ENCODE measurements at regions not wholly inside any gene's neighbourhood (a gene's known extent, or its start where the extent isn't known, plus 50 kb on each side); places are given as distances from the start of the nearest gene placed in this dataset.

GRCh38 chr10:89975071-89975470, 273.7 kb downstream of the KIF20B start:
- H3K27me3 ChIP-seq (replicated peaks; ENCODE audit: control insufficient read depth, insufficient read depth, low read length), result no peaks in the 10 kb centered on the region
- no peaks in the 10 kb centered on the region for H3K36me3 ChIP-seq (ENCODE audit: control insufficient read depth, insufficient read depth, low read length)
- H3K4me3 ChIP-seq (replicated peaks; ENCODE audit: low read depth, low read length), result no peak overlapping the region
- DNase-seq (ENCODE audit: extremely low read depth, insufficient read length), result no peak
- no peak for TF ChIP-seq CTCF (IDR thresholded peaks at IDR 0.05; ENCODE audit: insufficient read depth, low read length, poor library complexity, severe bottlenecking)

- TF ChIP-seq CTCF (IDR thresholded peaks at IDR 0.05; ENCODE audit: insufficient read depth, low read length, poor library complexity, severe bottlenecking), result no peak
- no peak for DNase-seq (ENCODE audit: extremely low read depth, insufficient read length)
- Histone ChIP-seq H3K4me3 (replicated peaks; ENCODE audit: low read depth, low read length) (no peak overlapping the region), H3K27me3 (replicated peaks; ENCODE audit: control insufficient read depth, insufficient read depth, low read length) (no peaks in the 10 kb centered on the region), H3K36me3 (ENCODE audit: control insufficient read depth, insufficient read depth, low read length) (no peaks in the 10 kb centered on the region)
Measured at GRCh38 chr10:89975771-89976170, 274.4 kb downstream of the KIF20B start.

- Histone ChIP-seq H3K36me3 (ENCODE audit: control insufficient read depth, insufficient read depth, low read length) (no peaks in the 10 kb centered on the region), H3K4me3 (replicated peaks; ENCODE audit: low read depth, low read length) (no peak overlapping the region), H3K27me3 (replicated peaks; ENCODE audit: control insufficient read depth, insufficient read depth, low read length) (no peaks in the 10 kb centered on the region)
- no peak for DNase-seq (ENCODE audit: extremely low read depth, insufficient read length)
- no peak for TF ChIP-seq CTCF (IDR thresholded peaks at IDR 0.05; ENCODE audit: insufficient read depth, low read length, poor library complexity, severe bottlenecking)
Measured at GRCh38 chr10:89978081-89978480, 276.7 kb downstream of the KIF20B start.

- no peaks in the 10 kb centered on the region for H3K36me3 ChIP-seq (ENCODE audit: control insufficient read depth, insufficient read depth, low read length)
- no peak overlapping the region for H3K4me3 ChIP-seq (replicated peaks; ENCODE audit: low read depth, low read length)
- no peak for TF ChIP-seq CTCF (IDR thresholded peaks at IDR 0.05; ENCODE audit: insufficient read depth, low read length, poor library complexity, severe bottlenecking)
- DNase-seq (ENCODE audit: extremely low read depth, insufficient read length), result no peak
- H3K27me3 ChIP-seq (replicated peaks; ENCODE audit: control insufficient read depth, insufficient read depth, low read length), result no peaks in the 10 kb centered on the region
Measured at GRCh38 chr10:89979726-89980125, 278.3 kb downstream of the KIF20B start.

GRCh38 chr10:89980166-89980565, 278.8 kb downstream of the KIF20B start:
- H3K36me3 ChIP-seq (ENCODE audit: control insufficient read depth, insufficient read depth, low read length), result no peaks in the 10 kb centered on the region
- H3K27me3 ChIP-seq (replicated peaks; ENCODE audit: control insufficient read depth, insufficient read depth, low read length), result no peaks in the 10 kb centered on the region
- DNase-seq (ENCODE audit: extremely low read depth, insufficient read length), result no peak
- TF ChIP-seq CTCF (IDR thresholded peaks at IDR 0.05; ENCODE audit: insufficient read depth, low read length, poor library complexity, severe bottlenecking), result no peak
- H3K4me3 ChIP-seq (replicated peaks; ENCODE audit: low read depth, low read length), result no peak overlapping the region

- Histone ChIP-seq H3K4me3 (replicated peaks; ENCODE audit: low read depth, low read length) (no peak overlapping the region), H3K27me3 (replicated peaks; ENCODE audit: control insufficient read depth, insufficient read depth, low read length) (no peaks in the 10 kb centered on the region), H3K36me3 (ENCODE audit: control insufficient read depth, insufficient read depth, low read length) (no peaks in the 10 kb centered on the region)
- TF ChIP-seq CTCF (IDR thresholded peaks at IDR 0.05; ENCODE audit: insufficient read depth, low read length, poor library complexity, severe bottlenecking), result no peak
- no peak for DNase-seq (ENCODE audit: extremely low read depth, insufficient read length)
Measured at GRCh38 chr10:89981891-89982290, 280.5 kb downstream of the KIF20B start.
